GM12891 (cell line): ENCODE measurements at regions not wholly inside any gene's neighbourhood (a gene's known extent, or its start where the extent isn't known, plus 50 kb on each side); places are given as distances from the start of the nearest gene placed in this dataset.

Source experiments
- PAX5 ChIP-seq: IDR thresholded peaks from 2 replicates; pipeline ENCODE4 v1.6.1; 2011; ENCODE audit warnings: low read length, moderate library complexity, mild to moderate bottlenecking; ENCODE audit not compliant: insufficient read depth, severe bottlenecking
- POLR2AphosphoS5 ChIP-seq: IDR thresholded peaks from 2 replicates; pipeline ENCODE4 v1.6.1; 2011; ENCODE audit warnings: low read depth, low read length, control low read depth

DNA sequence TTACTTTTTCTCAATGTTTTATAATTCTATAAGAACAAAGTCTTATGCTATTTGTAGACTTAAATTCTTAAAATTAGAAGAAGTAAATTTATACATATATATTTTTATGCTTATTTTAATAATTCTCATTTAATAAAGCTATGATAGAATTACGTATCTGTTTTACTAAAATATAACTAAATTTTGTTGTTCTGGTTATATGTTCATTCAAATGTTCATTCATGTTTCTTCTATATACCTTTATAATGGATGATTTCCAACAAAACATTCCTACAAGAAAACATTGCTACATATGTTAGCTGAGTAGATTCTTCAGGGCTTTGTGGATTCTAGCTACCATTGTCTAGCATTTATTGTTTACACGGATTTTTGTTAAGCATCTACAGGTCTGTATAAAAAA lies 634.3 kb upstream of the PCDH20 start:
- TF ChIP-seq PAX5 (no peak), POLR2AphosphoS5 (no peak)
